IPS DF 4.7 (cell line): ENCODE measurements at regions not wholly inside any gene's neighbourhood (a gene's known extent, or its start where the extent isn't known, plus 50 kb on each side); places are given as distances from the start of the nearest gene placed in this dataset.
"Not testable (repeated sequence)": the region's sequence is repeated elsewhere in the genome, so short reads cannot be mapped to it uniquely, and the experiment has no call there.

Experiments
- DNase-seq: peaks from one replicate; pipeline ENCODE4 v3.0.0-alpha.2; 2013; ENCODE audit warnings: low spot score; ENCODE audit errors: extremely low read depth

GRCh38 chr11:114928260-114928870 is 250.0 kb downstream of the NXPE2 start:
- DNase-seq: no peak

- DNase-seq: no peak
Observed at GRCh38 chr11:114929351-114930000, 251.1 kb downstream of the NXPE2 start.

- DNase-seq: no peak
Observed at GRCh38 chr11:114938799-114939198, 260.5 kb downstream of the NXPE2 start.

- DNase-seq: no peak
Observed at GRCh38 chr11:114942207-114942606, 263.9 kb downstream of the NXPE2 start.

- no peak for DNase-seq
Observed at GRCh38 chr11:114949614-114950351, 271.5 kb downstream of the NXPE2 start.

- DNase-seq: peak; percentile 22
Observed at GRCh38 chr11:114953039-114953438, 274.7 kb downstream of the NXPE2 start.

- no peak for DNase-seq
Observed at GRCh38 chr11:114955923-114956322, 277.6 kb downstream of the NXPE2 start.

GRCh38 chr11:114956566-114956965 is 278.2 kb downstream of the NXPE2 start:
- DNase-seq: no peak

GRCh38 chr11:114959953-114960505 is 281.7 kb downstream of the NXPE2 start:
- DNase-seq: no peak

- DNase-seq: not testable (repeated sequence)
Observed at GRCh38 chr11:114960819-114961218, 282.5 kb downstream of the NXPE2 start.

- DNase-seq: no peak
Observed at GRCh38 chr11:114964676-114965214, 286.4 kb downstream of the NXPE2 start.

- DNase-seq: no peak
Observed at GRCh38 chr11:114970927-114971645, 292.8 kb downstream of the NXPE2 start.

- DNase-seq: peak; percentile 22
Observed at GRCh38 chr11:114972105-114972504, 293.8 kb downstream of the NXPE2 start.

- no peak for DNase-seq
Observed at GRCh38 chr11:114977651-114978050, 299.3 kb downstream of the NXPE2 start.

- DNase-seq: no peak
Observed at GRCh38 chr11:114982141-114982540, 303.8 kb downstream of the NXPE2 start.

- no peak for DNase-seq
Observed at GRCh38 chr11:114984611-114985163, 306.4 kb downstream of the NXPE2 start.

- no peak for DNase-seq
Observed at GRCh38 chr11:114986365-114986764, 308.0 kb downstream of the NXPE2 start.

- no peak for DNase-seq
Observed at GRCh38 chr11:114987186-114987760, 308.9 kb downstream of the NXPE2 start.

- no peak for DNase-seq
Observed at GRCh38 chr11:114988644-114989043, 310.3 kb downstream of the NXPE2 start.

GRCh38 chr11:114989536-114989935 is 311.2 kb downstream of the NXPE2 start:
- DNase-seq: no peak

- no peak for DNase-seq
Observed at GRCh38 chr11:115005663-115006062, 327.3 kb downstream of the NXPE2 start.
